AML-193 (cell line): ENCODE measurements at regions not wholly inside any gene's neighbourhood (a gene's known extent, or its start where the extent isn't known, plus 50 kb on each side); places are given as distances from the start of the nearest gene placed in this dataset.

Source experiments
- DNase-seq, 2 experiments: peaks; one replicate each; lab custom pipeline; 2025; lab: John Stamatoyannopoulos, UW

DNA sequence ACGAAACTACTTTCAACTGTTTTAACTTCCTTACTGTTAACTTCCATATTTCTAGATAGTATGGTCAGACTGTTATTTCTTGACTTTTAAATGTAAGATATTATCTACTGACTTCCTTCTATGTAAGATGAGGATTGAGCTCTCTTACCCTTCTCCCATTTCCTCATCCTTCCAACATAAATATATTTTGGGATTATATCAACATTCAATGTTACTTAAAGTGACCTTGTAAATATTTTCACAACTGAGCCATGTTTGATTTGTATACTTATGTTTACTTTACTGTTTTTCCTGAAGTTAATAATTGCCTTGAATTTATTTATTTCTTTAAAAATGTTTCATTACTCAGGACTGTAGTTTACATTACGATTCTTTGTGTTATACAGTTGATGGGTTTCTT is 148.7 kb downstream of the ZIC5 start:
- no peak for DNase-seq

DNA sequence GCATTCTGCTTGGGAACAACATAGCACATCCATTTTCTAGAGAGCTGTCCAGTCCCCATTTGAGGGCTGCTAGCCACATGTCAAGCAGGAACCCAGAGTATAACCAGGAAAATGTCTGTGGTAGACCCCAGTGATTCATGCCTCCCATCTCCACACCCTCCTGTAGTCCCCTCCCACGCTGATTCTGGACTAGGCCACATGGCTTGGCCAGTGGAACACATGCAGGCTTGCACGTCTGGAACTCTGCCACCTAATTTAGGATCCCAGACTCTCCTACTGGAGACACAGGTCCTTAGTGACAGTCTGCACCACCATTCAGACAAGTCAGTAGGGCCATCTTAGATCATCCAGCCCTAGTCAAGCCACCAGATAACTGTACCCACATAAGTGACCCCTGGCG is 149.8 kb downstream of the ZIC5 start:
- no peak for DNase-seq

DNA sequence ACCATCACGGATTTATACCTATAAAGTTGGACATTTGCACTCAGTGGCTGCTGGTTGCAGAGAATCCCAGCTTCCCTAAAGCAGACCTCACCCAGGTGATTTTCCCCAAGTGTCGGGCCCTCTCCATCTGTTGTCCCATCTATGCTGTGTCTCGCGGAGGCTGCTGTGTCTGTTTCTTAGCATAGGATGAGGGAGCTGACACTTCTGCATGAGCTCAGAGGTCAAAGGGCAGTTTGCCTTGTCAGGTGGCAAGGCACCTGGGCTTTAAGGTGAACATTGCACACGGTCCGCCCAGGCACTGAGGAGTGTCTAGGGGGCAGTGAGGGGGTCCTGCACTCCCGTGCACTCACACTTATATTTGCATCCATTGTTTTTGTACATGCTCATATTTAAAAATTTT is 151.6 kb downstream of the ZIC5 start:
- no peak for DNase-seq

DNA sequence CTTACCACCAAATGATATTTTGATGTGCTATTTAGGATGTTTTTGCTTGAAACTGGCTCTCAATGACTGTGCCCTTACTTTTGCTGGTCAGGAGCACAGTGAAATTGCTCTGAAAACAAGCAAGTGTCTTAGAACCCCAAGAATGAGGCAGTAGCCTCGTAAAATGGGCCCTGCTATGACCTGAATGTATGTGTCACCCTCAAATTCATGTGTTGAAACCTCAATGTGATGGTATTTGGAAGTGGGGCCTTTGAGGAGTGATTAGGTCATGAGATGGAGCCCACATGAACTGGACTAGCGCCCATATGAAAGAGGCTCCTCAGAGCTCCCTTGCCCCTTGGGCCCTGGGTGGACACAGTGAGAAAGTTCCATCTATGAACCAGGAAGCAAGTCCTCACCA is 155.2 kb downstream of the ZIC5 start:
- no peak for DNase-seq

DNA sequence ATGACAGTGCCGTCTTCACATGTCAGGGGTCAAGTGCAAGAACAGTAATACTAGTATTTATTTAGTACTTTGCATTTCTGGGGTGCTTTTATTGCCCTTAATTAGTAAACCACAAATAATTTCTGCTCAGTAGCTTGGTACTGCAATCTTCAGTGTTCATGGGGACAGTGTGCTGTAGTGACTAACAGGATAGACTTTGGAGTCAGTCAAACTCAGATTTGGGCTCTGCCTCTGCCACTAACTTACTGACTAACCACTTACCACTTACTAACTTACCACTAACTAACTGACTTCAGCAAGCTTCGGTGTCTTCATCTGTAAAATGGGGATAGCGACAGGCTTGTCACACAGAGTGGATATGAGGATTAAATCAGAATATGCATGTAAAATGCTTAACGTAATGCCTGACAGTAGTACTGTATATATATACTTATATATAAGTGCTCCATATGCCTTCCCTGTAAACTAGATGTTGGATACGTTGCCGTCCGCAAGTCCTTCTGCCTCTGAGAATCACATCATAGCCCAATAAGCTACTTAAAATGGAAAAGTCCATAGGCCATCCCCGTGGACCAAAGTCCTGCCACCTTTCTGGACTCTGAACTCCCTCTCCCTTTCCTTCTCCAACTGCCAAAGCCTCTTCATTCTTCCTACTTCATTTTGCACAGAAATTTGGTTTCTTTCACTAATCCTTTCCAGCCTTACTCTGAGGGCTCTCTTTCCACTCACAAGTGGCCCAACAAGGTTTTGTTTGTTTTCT is 158.1 kb downstream of the ZIC5 start:
- no peak for DNase-seq

DNA sequence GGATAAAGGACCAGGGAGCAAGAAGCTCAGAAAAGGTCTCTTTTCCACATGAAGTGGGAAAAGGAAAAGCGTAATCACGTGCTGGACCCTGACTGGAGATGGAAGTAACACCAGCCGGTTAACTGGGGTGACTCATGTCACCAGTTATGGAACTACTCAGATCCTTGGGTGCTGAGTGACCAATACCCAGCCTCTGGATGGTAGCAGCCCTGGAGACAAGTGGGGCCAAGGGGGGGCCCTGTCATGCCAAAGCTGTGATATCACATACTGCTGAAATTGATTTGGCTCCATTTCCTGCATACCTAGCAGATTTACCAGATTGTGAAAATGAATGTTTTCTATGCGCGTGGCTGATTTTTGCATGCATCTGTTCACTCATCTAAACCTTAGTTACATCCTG is 158.9 kb downstream of the ZIC5 start:
- DNase-seq, result no peak

DNA sequence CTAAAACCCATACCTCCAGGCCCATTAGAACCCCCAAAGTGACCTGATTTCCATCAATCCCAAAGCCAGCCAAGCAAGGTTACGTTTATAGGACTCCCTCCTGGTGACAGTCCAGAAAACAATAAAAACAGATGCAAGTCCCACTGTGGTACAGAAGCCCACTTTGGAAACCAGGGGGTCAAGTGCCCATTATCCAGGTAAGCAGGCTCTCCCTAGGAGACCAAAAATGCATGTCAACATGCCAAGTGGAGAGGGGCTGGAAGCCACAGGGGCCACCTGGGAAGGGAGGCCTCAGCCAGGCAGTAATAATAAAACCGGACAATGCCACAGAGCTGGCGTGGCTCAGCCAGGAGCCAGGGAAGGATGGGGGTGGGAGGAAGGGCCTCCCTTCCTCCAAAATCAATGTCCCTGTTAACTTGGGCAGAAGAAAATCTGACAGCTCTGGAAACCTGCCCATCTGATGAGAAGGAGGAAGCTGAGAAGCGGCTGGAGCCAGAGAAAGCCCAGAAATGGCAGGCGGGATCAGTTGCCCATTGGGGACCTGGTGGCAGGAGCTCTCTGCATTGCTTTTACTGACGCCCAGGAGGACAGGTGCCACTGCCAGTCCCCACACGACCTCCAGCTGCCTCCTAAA is 160.4 kb downstream of the ZIC5 start:
- no peak for DNase-seq

DNA sequence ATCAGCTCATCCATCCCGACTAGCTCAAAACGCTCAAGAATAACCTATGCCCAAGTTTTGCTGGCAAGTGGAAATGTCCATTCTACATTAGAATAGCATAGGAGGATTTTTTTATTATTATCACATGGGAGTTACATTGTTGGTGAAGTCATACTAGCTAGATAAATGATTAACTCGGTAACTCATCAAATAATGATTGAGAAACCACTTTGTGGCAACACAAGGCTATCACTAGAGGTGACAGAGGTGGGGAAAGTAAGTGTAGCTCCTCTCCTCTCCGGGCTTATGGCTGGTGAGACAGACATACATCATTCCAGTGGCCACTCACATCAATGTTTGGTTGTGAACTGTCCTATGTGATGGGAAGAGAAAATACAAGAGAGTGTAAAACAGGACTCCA is 161.6 kb downstream of the ZIC5 start:
- no peak for DNase-seq

DNA sequence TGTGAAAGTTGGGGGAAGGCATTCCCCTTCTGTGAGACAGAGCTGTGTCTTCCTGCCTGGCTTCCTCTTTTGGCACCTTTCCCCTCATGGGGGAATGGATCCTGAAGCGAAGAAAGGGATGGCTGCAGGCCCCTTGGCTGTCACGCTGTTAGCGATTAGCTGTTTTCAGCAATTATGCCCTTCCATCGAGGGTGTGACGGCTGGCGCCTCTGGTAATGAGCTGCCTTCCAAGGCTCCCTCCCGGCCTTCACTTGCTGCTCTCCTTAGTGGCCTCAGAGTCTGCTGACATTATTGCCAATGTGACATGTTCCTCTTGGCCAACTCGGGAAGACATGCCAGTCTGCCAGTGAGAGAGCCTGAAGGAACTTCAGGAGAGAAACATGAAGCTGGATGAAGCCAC is 162.1 kb downstream of the ZIC5 start:
- DNase-seq, result no peak

DNA sequence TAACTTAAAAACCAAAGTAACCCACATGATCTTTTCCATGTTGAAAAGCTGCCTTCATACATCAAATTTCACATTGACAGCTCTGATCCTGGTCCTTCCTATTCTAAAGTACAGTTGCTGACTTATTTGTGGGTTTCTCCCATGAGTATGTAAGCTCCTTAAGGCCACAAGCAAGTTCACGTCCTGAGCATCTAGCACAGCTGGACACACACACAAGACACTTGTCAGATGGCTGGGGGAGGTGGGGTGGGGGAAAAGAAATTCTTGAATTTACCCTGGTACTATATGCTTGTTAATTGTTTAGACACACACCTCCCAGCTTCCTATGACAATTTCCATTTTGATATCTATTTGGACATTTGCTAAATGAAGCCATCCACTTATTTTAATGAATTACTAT is 162.8 kb downstream of the ZIC5 start:
- DNase-seq, result no peak

DNA sequence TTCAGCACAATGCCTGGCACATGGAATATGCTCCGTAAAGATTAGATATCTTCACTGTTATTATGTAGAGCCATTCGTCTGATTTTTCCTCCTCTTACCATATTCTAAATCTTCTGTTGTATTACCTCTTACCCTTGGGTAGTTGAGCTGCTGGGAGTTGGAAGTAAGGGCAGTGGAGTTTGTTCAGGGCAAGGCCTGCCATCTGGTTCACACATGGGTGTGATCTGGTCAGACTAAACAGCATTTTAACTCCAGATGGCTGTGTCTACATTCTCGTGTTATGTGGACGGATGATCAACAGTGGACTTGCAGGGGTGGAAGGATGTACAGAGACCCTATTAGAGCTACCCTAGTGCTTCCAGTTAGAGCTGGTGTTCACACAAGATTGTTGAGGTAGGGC is 164.9 kb downstream of the ZIC5 start:
- DNase-seq, result no peak

DNA sequence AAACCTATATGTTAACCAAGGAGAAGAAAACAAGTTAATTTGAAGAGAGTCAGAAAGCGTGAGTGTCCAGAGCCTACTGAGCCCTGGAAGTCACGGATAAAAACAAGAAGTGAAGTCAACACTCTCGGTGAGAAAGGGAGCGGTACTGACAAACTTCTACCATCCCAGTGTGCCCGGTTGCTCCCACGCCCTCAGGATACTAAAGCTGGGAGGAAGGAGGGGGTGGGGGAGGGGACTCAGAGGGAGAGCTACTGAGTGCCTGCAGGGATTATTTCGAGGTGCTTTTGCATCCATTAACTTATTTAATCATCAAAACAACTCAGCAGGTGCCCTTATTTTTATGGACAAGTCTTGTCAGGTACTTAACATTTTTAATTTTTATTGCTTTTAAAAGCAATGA is 166.2 kb downstream of the ZIC5 start:
- no peak for DNase-seq

DNA sequence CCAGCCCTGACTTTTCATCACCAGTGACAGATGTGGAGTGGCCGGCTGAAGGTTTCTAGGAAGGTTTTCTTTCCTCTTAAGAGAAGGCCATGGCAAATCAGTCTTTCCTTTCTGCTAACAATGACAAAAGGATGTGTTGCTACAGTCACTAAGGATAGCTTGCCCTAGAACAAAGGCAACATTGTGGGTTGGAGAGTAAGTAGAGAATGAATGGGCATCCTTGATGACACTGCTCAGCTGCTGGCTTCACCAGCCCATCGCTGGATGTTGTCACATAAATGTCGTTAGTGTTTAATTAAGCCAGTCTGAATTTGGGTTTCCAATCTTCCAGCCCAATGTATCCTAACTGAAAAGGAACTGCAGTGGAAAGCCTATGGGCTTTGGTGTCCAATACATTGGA is 168.4 kb downstream of the ZIC5 start:
- no peak for DNase-seq

DNA sequence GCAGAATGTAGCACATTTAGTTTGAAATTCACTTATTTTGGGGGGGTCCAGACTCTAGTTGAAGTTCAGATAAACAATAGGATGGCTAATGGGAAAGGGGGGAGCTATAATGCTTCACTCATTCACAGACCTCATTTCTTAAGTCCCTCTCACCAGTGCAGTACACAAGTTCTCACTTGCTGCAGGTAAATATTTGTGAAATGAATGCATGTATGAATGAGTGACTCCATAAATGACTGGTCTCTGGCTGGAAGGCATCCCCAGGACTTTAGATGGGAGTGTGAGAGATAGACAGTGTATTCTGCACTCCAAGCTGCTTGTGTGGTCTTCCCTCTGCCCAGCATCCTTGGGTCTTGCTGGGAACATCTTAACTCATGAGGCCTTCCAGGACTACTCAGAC is 169.2 kb downstream of the ZIC5 start:
- DNase-seq, result no peak

DNA sequence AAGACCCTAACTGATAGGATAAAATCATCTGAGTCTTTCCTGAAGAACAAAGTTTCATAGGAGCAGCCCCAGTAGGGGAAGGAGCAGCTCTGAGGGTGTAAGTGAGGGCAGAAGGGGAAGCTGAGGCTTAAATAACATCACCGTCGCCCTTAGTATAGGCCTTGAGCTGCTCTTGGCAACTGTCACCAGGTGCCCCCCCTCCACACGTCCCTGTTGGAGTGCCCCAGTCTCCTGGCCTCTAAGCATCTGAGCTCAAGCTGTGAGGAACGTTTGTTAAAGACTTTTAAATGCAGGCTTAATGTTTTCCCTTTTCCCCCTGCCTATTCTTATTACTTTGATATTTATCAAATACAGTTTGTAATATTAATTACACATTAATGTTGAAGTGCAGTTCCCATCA is 170.6 kb downstream of the ZIC5 start:
- DNase-seq, result no peak

DNA sequence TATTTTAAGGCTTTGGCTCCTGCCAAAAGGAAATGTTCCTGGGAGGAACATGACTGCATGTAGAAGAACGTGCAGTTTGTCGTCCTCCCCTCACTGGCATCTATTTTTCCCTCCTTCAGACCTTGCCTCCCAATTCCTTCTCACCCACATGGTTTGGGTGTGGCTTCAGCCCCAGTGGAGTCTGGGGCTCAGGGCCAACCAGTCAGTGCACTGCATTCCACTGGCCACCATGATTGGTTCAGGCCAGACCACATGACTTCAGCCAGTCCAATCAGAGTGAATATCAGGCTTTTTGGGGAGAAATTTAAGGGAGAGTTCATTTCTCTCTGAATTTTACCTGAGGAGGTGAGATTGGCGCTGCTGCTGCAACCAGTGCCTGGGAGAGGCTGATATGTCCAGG is 171.6 kb downstream of the ZIC5 start:
- no peak for DNase-seq

DNA sequence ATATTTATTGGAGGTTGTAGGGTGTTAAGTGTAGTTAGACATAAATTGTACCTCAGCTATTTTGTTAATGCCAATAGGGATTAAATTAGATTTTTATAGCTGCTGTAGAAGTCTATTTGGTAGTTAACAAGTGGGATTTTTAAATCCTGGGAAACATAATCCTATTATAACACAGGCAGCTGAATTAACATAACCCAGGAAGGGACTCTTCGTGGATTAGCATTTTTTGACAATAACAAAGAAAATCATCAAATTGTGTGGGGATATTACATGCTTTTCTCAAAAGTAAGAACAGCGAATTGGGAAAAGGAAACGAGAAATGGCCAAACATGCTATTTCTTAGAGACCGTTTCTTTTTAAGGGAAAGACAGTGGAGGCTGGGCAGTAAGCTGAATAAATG is 172.8 kb downstream of the ZIC5 start:
- no peak for DNase-seq

DNA sequence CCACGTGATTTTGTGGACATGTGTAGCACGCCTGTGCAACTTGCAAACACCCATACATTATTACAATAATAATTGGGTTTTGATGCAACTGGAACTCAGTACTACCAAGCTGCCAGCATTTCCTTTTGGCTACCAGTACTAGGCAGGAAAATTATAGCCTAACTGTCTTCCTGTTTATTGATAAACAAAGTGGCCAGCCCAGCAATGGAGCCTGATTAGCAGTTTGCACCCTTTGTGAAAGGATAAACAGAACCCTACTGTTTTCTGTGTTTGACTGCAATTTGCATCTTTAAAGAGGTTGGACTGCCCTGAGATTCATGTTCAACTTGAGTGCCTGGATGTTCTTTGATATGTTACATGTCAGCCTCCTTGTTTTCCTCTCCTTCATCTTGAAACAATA is 173.9 kb downstream of the ZIC5 start:
- no peak for DNase-seq

DNA sequence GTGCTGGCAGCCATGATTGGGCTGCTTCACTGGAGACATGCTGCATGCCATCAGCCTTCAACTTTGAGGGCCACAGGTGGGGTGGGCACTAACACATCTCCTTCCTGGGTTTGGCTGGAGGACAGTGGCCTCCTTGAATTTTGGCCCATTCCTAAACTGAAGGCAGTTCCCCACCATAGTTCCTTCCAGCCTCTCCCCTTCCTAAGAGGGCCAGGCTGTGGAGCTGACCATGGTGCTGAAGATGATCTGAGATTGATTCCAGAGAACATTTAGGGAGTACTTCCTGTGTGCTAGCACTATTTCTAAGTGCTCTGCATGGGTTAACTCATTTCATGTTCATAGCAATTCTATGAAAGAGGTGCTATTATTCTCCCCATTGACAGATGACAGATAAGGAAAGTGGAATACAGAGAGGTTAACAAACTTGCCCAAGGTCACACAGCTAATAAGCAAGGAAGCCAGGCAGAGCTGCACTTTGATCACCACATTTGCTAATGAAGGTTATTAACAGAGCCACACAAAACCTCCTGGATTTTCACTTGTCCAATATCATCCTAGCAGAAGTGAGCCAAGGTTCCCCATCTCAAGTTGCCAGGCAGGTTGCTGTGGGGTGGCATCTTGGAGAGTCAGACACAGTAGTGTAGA is 175.3 kb downstream of the ZIC5 start:
- DNase-seq, result no peak

DNA sequence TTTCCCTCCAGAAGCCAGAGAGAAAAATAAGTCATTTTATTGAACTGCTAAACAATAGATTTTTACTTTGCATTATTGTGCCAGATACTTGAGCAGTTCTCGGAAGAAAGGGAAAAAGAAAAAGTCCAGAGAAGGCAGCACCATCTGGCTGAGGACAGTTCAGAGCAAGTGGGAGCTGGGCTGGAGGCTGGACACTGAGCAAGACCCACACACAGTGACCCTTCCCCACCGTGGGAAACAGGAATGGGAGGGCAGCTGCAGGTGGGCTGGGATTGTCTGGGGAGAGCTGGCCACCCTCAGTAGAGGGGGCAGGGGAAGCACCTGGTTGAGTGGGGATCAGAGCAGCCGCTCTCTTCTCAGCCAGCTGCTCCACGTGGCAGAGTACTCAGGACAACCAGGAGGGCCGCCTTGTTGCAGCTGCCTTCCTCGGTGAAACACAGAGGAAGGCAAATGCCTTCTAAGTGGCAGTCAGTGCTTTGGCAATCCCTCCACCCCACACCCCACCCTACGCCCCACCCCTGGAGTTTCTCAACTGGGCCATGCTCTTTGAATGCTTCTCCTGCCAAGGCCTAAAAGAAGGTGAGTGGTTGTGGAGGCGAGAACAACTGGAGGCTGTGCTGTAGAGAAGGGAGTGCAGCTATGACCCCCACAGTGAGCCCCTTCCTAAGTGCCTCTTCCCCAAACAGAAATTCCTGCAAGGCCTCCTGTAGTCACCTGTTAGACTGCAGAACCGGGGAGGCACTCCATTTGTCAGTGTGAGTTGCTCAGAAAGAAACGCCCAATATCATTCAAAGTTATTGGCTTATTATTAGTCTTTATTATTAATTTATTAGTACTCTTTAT is 179.3 kb downstream of the ZIC5 start:
- no peak for DNase-seq

DNA sequence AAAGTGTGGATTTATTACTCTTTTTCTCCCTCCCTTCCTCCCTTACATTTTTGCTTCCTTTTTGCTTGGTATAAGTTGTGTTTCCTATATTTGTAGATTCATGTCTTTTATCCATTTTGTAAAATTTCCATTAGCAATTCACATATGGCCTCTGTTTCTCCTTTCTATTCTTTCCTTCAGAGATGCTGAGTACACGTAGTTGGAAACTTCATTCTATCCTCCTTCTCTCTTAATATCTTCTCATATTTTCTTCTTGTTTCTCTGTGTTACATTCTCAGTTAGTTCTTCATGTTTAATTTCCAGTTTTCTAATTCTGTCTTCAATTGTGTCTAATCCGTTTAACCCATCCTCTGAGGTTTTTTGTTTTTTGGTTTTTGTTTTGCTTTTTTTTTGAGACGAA is 188.9 kb downstream of the ZIC5 start:
- no peak for DNase-seq

DNA sequence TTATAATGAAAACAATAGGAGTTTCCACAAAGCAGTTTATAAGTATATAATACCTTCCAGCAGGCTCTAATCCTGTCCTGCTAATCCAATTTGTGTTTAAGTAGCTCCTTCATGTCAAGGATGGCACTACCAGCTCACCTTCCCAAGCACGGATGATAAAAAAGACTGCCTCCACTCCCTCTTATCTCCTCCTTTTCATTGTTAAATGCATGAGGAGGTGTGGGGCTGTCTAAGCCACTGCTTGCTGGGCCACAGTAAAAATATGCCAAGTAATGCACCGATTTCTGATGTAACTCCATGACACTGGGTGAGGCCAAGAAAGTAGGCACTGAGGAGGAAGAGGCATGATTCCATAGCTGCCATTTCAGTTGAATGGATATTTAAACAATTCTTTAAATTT is 193.1 kb downstream of the ZIC5 start:
- DNase-seq, result no peak

DNA sequence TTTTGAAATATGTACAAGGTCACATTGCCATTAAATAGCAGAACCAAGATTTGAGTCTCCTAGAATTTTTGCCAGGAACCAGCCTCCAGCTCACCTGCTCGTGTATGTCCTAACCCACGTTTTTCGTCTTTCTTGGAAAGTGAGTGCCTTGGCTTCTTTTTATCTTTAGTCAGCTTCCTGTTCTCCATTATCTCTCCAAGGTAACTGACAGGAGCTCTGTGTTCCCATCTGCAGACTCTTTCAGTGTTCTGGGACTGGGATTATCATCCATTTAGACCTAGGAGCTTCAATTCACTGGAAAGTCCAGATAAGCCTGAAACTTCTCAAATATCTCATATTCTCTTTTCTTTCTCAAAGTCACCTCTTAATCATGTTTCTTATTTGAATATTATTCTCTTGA is 193.7 kb downstream of the ZIC5 start:
- DNase-seq, result no peak
